Kidney epithelial cell (primary cell): ENCODE measurements at regions not wholly inside any gene's neighbourhood (a gene's known extent, or its start where the extent isn't known, plus 50 kb on each side); places are given as distances from the start of the nearest gene placed in this dataset.

ENCODE experiments used
- DNase-seq: peaks from one replicate; pipeline ENCODE4 v3.0.0-alpha.2; 2010; ENCODE audit warnings: low read depth
- H3K27me3 ChIP-seq: 2 replicates; pipeline ENCODE4 v1.6.0; 2011; ENCODE audit warnings: low read length; ENCODE audit not compliant: control insufficient read depth, insufficient read depth
- H3K36me3 ChIP-seq: 2 replicates; pipeline ENCODE4 v1.5.1; 2011; ENCODE audit warnings: low read length; ENCODE audit not compliant: control insufficient read depth, insufficient read depth
- H3K4me3 ChIP-seq: 2 replicates; pipeline ENCODE4 v1.5.1; 2011; ENCODE audit warnings: low read depth, mild to moderate bottlenecking, control low read depth, low read length
- CTCF ChIP-seq: IDR thresholded peaks from 2 replicates; pipeline ENCODE4 v1.5.1; 2011; ENCODE audit warnings: mild to moderate bottlenecking, moderate library complexity, low read length, control low read depth, inconsistent platforms; ENCODE audit not compliant: insufficient read depth, poor library complexity, severe bottlenecking

- no peaks in the 10 kb centered on the region for H3K27me3 ChIP-seq
- TF ChIP-seq CTCF = no peak
- no peaks in the 10 kb centered on the region for H3K36me3 ChIP-seq
- H3K4me3 ChIP-seq = no peak overlapping the region
- no peak for DNase-seq
Observed at GRCh38 chr4:161189286-161190134, 974.3 kb downstream of the FSTL5 start.

- no peak for TF ChIP-seq CTCF
- H3K4me3 ChIP-seq = no peak overlapping the region
- no peaks in the 10 kb centered on the region for H3K36me3 ChIP-seq
- DNase-seq = no peak
- H3K27me3 ChIP-seq = no peaks in the 10 kb centered on the region
Observed at GRCh38 chr4:161188578-161188977, 975.2 kb downstream of the FSTL5 start.

GRCh38 chr4:161187569-161187968, 976.2 kb downstream of the FSTL5 start:
- no peak for TF ChIP-seq CTCF
- H3K27me3 ChIP-seq = no peaks in the 10 kb centered on the region
- DNase-seq = no peak
- no peak overlapping the region for H3K4me3 ChIP-seq
- H3K36me3 ChIP-seq = no peaks in the 10 kb centered on the region

- Histone ChIP-seq H3K4me3 (no peak overlapping the region), H3K36me3 (no peaks in the 10 kb centered on the region), H3K27me3 (no peaks in the 10 kb centered on the region)
- no peak for DNase-seq
- TF ChIP-seq CTCF = no peak
Observed at GRCh38 chr4:161186750-161187149, 977.0 kb downstream of the FSTL5 start.

- H3K36me3 ChIP-seq = no peaks in the 10 kb centered on the region
- TF ChIP-seq CTCF = no peak
- H3K27me3 ChIP-seq = no peaks in the 10 kb centered on the region
- DNase-seq = no peak
- H3K4me3 ChIP-seq = no peak overlapping the region
Observed at GRCh38 chr4:161186012-161186411, 977.8 kb downstream of the FSTL5 start.

- TF ChIP-seq CTCF = no peak
- no peaks in the 10 kb centered on the region for H3K27me3 ChIP-seq
- H3K36me3 ChIP-seq = no peaks in the 10 kb centered on the region
- no peak for DNase-seq
- no peak overlapping the region for H3K4me3 ChIP-seq
Observed at GRCh38 chr4:161183729-161184128, 980.1 kb downstream of the FSTL5 start.
